ENCODE measurements at regions not wholly inside any gene's neighbourhood (a gene's known extent, or its start where the extent isn't known, plus 50 kb on each side); places are given as distances from the start of the nearest gene placed in this dataset.

DNA sequence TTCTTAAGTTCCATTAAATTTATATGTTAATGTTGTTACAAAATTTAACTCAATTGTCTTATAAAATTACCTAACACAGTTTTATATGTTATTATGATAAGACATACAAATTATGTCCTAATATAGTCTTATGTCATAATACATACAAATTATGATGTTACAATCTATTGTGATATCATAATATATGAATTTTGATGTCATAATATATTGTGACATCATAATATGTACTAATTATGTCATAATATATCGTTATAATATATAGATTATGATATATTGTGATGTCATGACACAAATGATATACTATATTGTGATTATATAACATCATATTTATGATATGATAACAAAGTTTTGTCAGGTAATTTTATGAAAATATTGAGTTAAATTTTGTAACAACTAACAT is 1789.6 kb downstream of the TP53TG3F start:
- H3K27me3 ChIP-seq (ENCODE audit: control insufficient read depth, insufficient read depth, low read length) = no peaks in the 10 kb centered on the region
- no peak overlapping the region for H3K4me3 ChIP-seq (ENCODE audit: low read depth, low read length)
- no peak overlapping the region for H3K27ac ChIP-seq (ENCODE audit: low read depth, low read length)
- no peaks in the 10 kb centered on the region for H3K4me1 ChIP-seq (ENCODE audit: control insufficient read depth, insufficient read depth, low read length)
- WGBS (ENCODE audit: insufficient coverage) = no CpG with 5 or more reads among the region's 1 CpG
- no peaks in the 10 kb centered on the region for H3K36me3 ChIP-seq (ENCODE audit: control insufficient read depth, insufficient read depth, low read length)
- no peak for DNase-seq (ENCODE audit: low read depth in 4 of 6, low spot score in 6 of 6)
- peaks cover 7% of the 10 kb centered on the region for H3K9me3 ChIP-seq (ENCODE audit: control insufficient read depth, insufficient read depth, low read length)

- Histone ChIP-seq H3K36me3 (ENCODE audit: control insufficient read depth, insufficient read depth, low read length) (no peaks in the 10 kb centered on the region), H3K4me1 (ENCODE audit: control insufficient read depth, insufficient read depth, low read length) (no peaks in the 10 kb centered on the region), H3K4me3 (ENCODE audit: low read depth, low read length) (no peak overlapping the region), H3K27ac (ENCODE audit: low read depth, low read length) (no peak overlapping the region), H3K27me3 (ENCODE audit: control insufficient read depth, insufficient read depth, low read length) (no peaks in the 10 kb centered on the region), H3K9me3 (ENCODE audit: control insufficient read depth, insufficient read depth, low read length) (peaks cover 6% of the 10 kb centered on the region)
- DNase-seq (ENCODE audit: low read depth in 4 of 6, low spot score in 6 of 6) = no peak
- WGBS (ENCODE audit: insufficient coverage) = no CpG with 5 or more reads among the region's 4 CpGs
These were observed 1793.0 kb downstream of the TP53TG3F start for GRCh38 chr16:35252356-35252936.

DNA sequence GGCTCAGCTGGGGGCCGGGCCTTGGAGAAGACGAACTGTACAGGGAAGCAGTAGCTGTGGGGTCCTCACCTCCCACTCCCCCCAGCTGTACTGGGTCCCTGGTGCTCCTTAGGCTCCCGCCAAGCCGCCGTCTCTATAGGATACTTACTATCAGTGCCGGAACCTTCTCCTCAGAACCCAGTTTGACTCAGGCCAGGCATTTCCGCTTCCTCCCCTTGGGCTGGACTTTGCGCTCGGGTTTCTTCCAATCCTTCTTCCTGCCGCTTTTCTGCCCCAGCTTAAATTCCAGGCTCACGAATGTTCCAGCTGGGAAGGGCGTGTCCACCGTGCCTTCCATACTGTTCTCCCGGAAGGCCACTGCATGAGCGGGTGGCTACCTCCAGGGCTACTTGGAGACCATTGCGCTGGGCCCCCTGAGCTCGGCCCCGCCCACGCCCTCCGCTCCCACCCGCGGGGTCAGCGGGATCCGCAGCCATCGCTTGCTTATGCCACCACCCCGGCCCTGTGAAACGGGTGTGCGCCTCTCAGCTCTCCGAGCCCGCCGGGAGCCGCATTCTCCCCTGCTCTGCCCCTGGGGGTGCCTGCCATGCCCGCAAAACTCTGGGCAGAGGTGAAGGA is 1795.9 kb downstream of the TP53TG3F start:
- no peaks in the 10 kb centered on the region for H3K27me3 ChIP-seq (ENCODE audit: control insufficient read depth, insufficient read depth, low read length)
- no peaks in the 10 kb centered on the region for H3K36me3 ChIP-seq (ENCODE audit: control insufficient read depth, insufficient read depth, low read length)
- no peak overlapping the region for H3K4me3 ChIP-seq (ENCODE audit: low read depth, low read length)
- peaks cover 8% of the 10 kb centered on the region for H3K9me3 ChIP-seq (ENCODE audit: control insufficient read depth, insufficient read depth, low read length)
- no peak for DNase-seq (ENCODE audit: low read depth in 4 of 6, low spot score in 6 of 6)
- no peaks in the 10 kb centered on the region for H3K4me1 ChIP-seq (ENCODE audit: control insufficient read depth, insufficient read depth, low read length)
- 50% methylated on average over 33 of the region's 33 CpGs for WGBS (ENCODE audit: insufficient coverage)
- H3K27ac ChIP-seq (ENCODE audit: low read depth, low read length) = no peak overlapping the region

DNA sequence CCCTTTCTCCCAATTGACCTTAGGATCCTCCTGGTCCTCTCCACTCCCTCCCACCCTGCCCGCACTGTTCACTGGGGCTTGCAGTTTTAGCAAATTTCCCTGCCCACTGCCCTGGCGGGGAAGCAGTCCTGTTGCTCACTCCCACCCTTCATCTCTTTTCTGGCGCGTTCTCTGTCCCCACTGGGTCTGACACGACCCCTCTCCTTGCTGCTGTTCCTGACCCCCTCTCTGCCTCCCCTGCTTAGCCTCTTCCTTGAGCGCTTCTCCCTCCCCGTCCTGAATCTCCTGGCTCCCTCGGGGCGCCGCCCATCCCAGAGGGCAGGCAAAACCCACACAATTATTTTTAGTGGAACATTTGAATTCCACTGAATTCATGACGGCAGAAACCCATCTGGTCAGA is 1796.4 kb downstream of the TP53TG3F start:
- no peak overlapping the region for H3K4me3 ChIP-seq (ENCODE audit: low read depth, low read length)
- H3K27me3 ChIP-seq (ENCODE audit: control insufficient read depth, insufficient read depth, low read length) = no peaks in the 10 kb centered on the region
- no peaks in the 10 kb centered on the region for H3K4me1 ChIP-seq (ENCODE audit: control insufficient read depth, insufficient read depth, low read length)
- peaks cover 8% of the 10 kb centered on the region for H3K9me3 ChIP-seq (ENCODE audit: control insufficient read depth, insufficient read depth, low read length)
- WGBS (ENCODE audit: insufficient coverage) = 48% methylated on average over 10 of the region's 11 CpGs
- H3K36me3 ChIP-seq (ENCODE audit: control insufficient read depth, insufficient read depth, low read length) = no peaks in the 10 kb centered on the region
- no peak overlapping the region for H3K27ac ChIP-seq (ENCODE audit: low read depth, low read length)
- DNase-seq (ENCODE audit: low read depth in 4 of 6, low spot score in 6 of 6) = no peak

- H3K36me3 ChIP-seq (ENCODE audit: control insufficient read depth, insufficient read depth, low read length) = no peaks in the 10 kb centered on the region
- H3K4me1 ChIP-seq (ENCODE audit: control insufficient read depth, insufficient read depth, low read length) = no peaks in the 10 kb centered on the region
- no peak for DNase-seq (ENCODE audit: low read depth in 4 of 6, low spot score in 6 of 6)
- 44% methylated on average over 4 of the region's 9 CpGs for WGBS (ENCODE audit: insufficient coverage)
- H3K27me3 ChIP-seq (ENCODE audit: control insufficient read depth, insufficient read depth, low read length) = no peaks in the 10 kb centered on the region
- H3K9me3 ChIP-seq (ENCODE audit: control insufficient read depth, insufficient read depth, low read length) = peaks cover 7% of the 10 kb centered on the region
- H3K27ac ChIP-seq (ENCODE audit: low read depth, low read length) = no peak overlapping the region
- H3K4me3 ChIP-seq (ENCODE audit: low read depth, low read length) = no peak overlapping the region
These were observed 1799.0 kb downstream of the TP53TG3F start for GRCh38 chr16:35258381-35258780.

GRCh38 chr16:35295856-35296255 is 1836.4 kb downstream of the TP53TG3F start:
- Histone ChIP-seq H3K36me3 (ENCODE audit: control insufficient read depth, insufficient read depth, low read length) (no peaks in the 10 kb centered on the region), H3K4me1 (ENCODE audit: control insufficient read depth, insufficient read depth, low read length) (no peaks in the 10 kb centered on the region), H3K9me3 (ENCODE audit: control insufficient read depth, insufficient read depth, low read length) (peaks cover 6% of the 10 kb centered on the region), H3K27ac (ENCODE audit: low read depth, low read length) (no peak overlapping the region), H3K4me3 (ENCODE audit: low read depth, low read length) (no peak overlapping the region), H3K27me3 (ENCODE audit: control insufficient read depth, insufficient read depth, low read length) (no peaks in the 10 kb centered on the region)
- DNase-seq (ENCODE audit: low read depth in 4 of 6, low spot score in 6 of 6) = no peak
- WGBS (ENCODE audit: insufficient coverage) = 83% methylated on average over 1 of the region's 3 CpGs

DNA sequence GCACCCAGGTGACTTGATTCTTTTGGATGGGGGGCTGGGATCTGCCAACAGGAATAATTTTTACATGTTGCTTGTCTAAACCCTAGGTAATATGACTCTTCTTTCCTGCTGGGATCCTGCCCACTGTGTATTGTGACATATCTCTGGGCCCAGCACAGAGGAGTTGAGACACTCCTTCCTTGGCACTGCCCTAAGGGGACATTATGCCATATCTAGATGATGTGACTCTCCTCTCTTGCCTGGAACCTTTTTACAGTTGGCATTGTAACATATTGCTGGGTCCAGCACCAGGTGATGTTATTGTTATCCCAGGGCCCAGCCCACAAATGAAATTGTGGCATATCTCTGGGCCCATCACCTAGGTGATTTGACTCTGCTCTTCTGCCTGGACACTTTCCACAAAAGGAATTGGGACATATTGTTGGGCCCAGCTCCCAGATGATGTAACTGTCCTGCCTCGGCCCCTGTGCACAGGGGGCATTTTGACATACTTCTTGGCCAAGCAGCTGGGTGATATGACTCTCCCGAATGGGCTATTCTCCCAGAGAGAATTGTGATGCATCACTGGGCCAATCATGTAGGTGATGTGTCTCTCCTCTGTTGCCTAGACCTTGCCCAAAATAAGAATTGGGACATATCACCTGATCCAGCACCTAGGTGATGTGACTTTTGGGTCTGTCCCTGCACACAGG is 1837.7 kb downstream of the TP53TG3F start:
- Histone ChIP-seq H3K36me3 (ENCODE audit: control insufficient read depth, insufficient read depth, low read length) (no peaks in the 10 kb centered on the region), H3K27ac (ENCODE audit: low read depth, low read length) (no peak overlapping the region), H3K9me3 (ENCODE audit: control insufficient read depth, insufficient read depth, low read length) (peaks cover 6% of the 10 kb centered on the region), H3K4me3 (ENCODE audit: low read depth, low read length) (no peak overlapping the region), H3K27me3 (ENCODE audit: control insufficient read depth, insufficient read depth, low read length) (no peaks in the 10 kb centered on the region), H3K4me1 (ENCODE audit: control insufficient read depth, insufficient read depth, low read length) (no peaks in the 10 kb centered on the region)
- DNase-seq (ENCODE audit: low read depth in 4 of 6, low spot score in 6 of 6) = no peak
- WGBS (ENCODE audit: insufficient coverage) = 59% methylated on average over 2 of the region's 2 CpGs

DNA sequence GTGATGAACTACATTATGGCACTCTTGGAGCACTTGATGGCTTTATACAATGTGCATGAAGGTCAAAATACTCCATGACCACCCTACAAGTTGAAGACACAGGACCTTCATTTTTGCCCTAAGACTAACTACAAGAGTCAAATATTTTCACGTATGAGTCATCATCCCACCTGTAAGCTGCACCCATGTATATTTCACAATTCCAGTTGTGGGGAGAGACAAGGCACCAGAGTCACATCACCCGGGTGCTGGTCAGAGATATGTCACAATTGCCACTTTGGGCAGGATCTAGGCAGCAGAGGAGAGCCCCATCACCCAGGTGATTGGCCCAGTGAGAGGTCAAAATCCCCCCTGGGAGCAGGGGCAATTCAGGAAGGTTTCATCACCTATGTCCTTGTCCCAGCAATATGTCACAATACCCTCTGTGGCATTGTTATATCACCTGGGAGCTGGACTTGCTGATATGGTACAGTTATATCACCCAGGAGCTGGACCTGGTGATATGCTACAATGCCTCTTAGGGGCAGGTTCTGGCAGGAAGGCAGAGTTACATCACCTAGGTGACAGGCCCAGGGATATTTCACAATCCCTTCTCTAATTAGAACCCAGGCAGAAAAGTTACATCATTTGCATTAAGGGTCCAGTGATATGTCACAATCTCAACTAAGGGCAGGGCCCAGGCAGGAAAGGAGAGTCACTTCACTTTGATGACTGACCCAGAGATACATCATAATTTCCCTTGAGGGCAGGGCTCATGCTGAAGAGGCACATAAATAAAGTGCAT is 1839.2 kb downstream of the TP53TG3F start:
- Histone ChIP-seq H3K27me3 (ENCODE audit: control insufficient read depth, insufficient read depth, low read length) (no peaks in the 10 kb centered on the region), H3K27ac (ENCODE audit: low read depth, low read length) (no peak overlapping the region), H3K4me3 (ENCODE audit: low read depth, low read length) (no peak overlapping the region), H3K36me3 (ENCODE audit: control insufficient read depth, insufficient read depth, low read length) (no peaks in the 10 kb centered on the region), H3K4me1 (ENCODE audit: control insufficient read depth, insufficient read depth, low read length) (no peaks in the 10 kb centered on the region), H3K9me3 (ENCODE audit: control insufficient read depth, insufficient read depth, low read length) (peaks cover 7% of the 10 kb centered on the region)
- 76% methylated on average over 2 of the region's 2 CpGs for WGBS (ENCODE audit: insufficient coverage)
- no peak for DNase-seq (ENCODE audit: low read depth in 4 of 6, low spot score in 6 of 6)

DNA sequence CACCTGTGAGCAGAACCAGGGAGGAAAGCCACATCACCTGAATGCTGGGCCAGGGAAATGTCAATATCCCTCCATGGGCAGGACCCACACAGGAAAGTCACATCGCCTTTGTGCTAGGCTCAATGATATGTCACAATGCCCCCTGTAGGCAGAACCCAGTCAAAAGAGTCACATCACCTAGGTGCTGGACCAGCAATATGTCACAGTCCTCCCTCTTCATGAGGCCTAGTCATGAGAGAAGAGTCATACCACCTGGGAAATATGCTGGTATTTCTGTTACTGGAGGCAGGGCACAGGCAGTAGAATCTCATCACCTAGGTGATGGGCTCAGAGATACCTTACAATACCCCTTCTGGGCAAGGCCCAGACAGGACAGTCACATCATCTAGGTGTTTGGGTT is 1843.4 kb downstream of the TP53TG3F start:
- Histone ChIP-seq H3K27me3 (ENCODE audit: control insufficient read depth, insufficient read depth, low read length) (no peaks in the 10 kb centered on the region), H3K4me3 (ENCODE audit: low read depth, low read length) (no peak overlapping the region), H3K27ac (ENCODE audit: low read depth, low read length) (no peak overlapping the region), H3K36me3 (ENCODE audit: control insufficient read depth, insufficient read depth, low read length) (no peaks in the 10 kb centered on the region), H3K4me1 (ENCODE audit: control insufficient read depth, insufficient read depth, low read length) (no peaks in the 10 kb centered on the region), H3K9me3 (ENCODE audit: control insufficient read depth, insufficient read depth, low read length) (peaks cover 3% of the 10 kb centered on the region)
- WGBS (ENCODE audit: insufficient coverage) = 33% methylated on average over 1 of the region's 1 CpG
- DNase-seq (ENCODE audit: low read depth in 4 of 6, low spot score in 6 of 6) = no peak

Data from spinal cord (tissue), 9 donors.